IMR-90 (cell line): ENCODE measurements at regions not wholly inside any gene's neighbourhood (a gene's known extent, or its start where the extent isn't known, plus 50 kb on each side); places are given as distances from the start of the nearest gene placed in this dataset.

Experiments
- ATAC-seq: fragments of 200-7000 bp; cut with Tn5 transposase; 2 replicates; pipeline ENCODE4 v1.9.1; 2020; ENCODE audit warnings: low read depth, mild to moderate bottlenecking, moderate library complexity
- BruUV-seq: library from RNA; stranded (reverse); fragments of 400-500 nt; replicated peaks from 2 replicates; lab custom pipeline; 2021; lab: Mats Ljungman, UMichigan
- CTCF ChIA-PET: fragments of 300-600 bp; formaldehyde crosslinking; extraction: SDS; loops from one replicate; lab custom pipeline; 2021; ENCODE audit warnings: antibody characterized with exemption; lab: Yijun Ruan, JAX
- POLR2A ChIA-PET: fragments of 300-600 bp; sonication (Branson Sonifier 250); formaldehyde crosslinking; loops from one replicate; lab custom pipeline; 2022; ENCODE audit warnings: antibody characterized with exemption; ENCODE audit not compliant: unreplicated experiment; lab: Charles Lee
- DNase-seq: peaks from one replicate; pipeline ENCODE4 v3.0.0; 2013
- H2AFZ ChIP-seq: replicated peaks from 2 replicates; pipeline ENCODE3; 2013; ENCODE audit warnings: low read length, mild to moderate bottlenecking; ENCODE audit not compliant: poor library complexity
- H2AK5ac ChIP-seq: 2 replicates; pipeline ENCODE4 v1.6.1; 2013; ENCODE audit warnings: low read depth, low read length, inconsistent platforms
- H2AK9ac ChIP-seq: replicated peaks from 2 replicates; pipeline ENCODE3; 2013; ENCODE audit warnings: mild to moderate bottlenecking, low read depth, low read length, moderate library complexity; ENCODE audit not compliant: poor library complexity
- H2BK120ac ChIP-seq: 2 replicates; pipeline ENCODE4 v1.6.1; 2013; ENCODE audit warnings: low read depth, low read length, inconsistent platforms
- H2BK15ac ChIP-seq: 3 replicates; pipeline ENCODE4 v1.6.1; 2013; ENCODE audit warnings: low read depth, low read length, inconsistent platforms
- H2BK20ac ChIP-seq: 2 replicates; pipeline ENCODE4 v1.6.1; 2013; ENCODE audit warnings: low read depth, mild to moderate bottlenecking, inconsistent platforms, low read length, moderate library complexity
- H2BK5ac ChIP-seq: 2 replicates; pipeline ENCODE4 v1.6.1; 2013; ENCODE audit warnings: mild to moderate bottlenecking, low read depth, low read length, inconsistent platforms; ENCODE audit not compliant: poor library complexity, severe bottlenecking
- H3K14ac ChIP-seq: replicated peaks from 2 replicates; pipeline ENCODE4 v1.6.1; 2013; ENCODE audit warnings: low read depth, low read length, inconsistent platforms
- H3K18ac ChIP-seq: 2 replicates; pipeline ENCODE4 v1.6.1; 2013; ENCODE audit warnings: low read depth, low read length, control low read depth
- H3K23ac ChIP-seq: 2 replicates; pipeline ENCODE4 v1.6.1; 2013; ENCODE audit warnings: low read depth, low read length, inconsistent platforms
- H3K27ac ChIP-seq: 2 replicates; pipeline ENCODE4 v1.5.1; 2013; ENCODE audit warnings: mild to moderate bottlenecking, control low read depth, low read length; ENCODE audit not compliant: insufficient read depth
- H3K27me3 ChIP-seq: 2 replicates; pipeline ENCODE4 v1.6.1; 2013; ENCODE audit warnings: low read length; ENCODE audit not compliant: control insufficient read depth, insufficient read depth
- H3K36me3 ChIP-seq: 2 replicates; pipeline ENCODE4 v1.6.1; 2013; ENCODE audit warnings: low read length, mixed read lengths; ENCODE audit not compliant: control insufficient read depth, insufficient read depth
- H3K4ac ChIP-seq: 2 replicates; pipeline ENCODE4 v1.6.1; 2013; ENCODE audit warnings: low read depth, low read length, inconsistent platforms
- H3K4me1 ChIP-seq: 2 replicates; pipeline ENCODE4 v1.6.1; 2013; ENCODE audit warnings: low read length, mixed read lengths; ENCODE audit not compliant: control insufficient read depth, insufficient read depth
- H3K4me2 ChIP-seq: 2 replicates; pipeline ENCODE4 v1.6.1; 2013; ENCODE audit warnings: low read depth, mild to moderate bottlenecking, control low read depth, low read length, moderate library complexity
- H3K4me3 ChIP-seq: 2 replicates; pipeline ENCODE4 v1.5.1; 2013; ENCODE audit warnings: low read depth, mild to moderate bottlenecking, control low read depth, low read length, moderate library complexity; ENCODE audit not compliant: insufficient read depth
- H3K56ac ChIP-seq: 2 replicates; pipeline ENCODE4 v1.6.1; 2013; ENCODE audit warnings: low read length, inconsistent platforms; ENCODE audit not compliant: insufficient read depth; ENCODE audit errors: extremely low read depth
- H3K79me1 ChIP-seq, 2 experiments: 2 replicates each; pipeline ENCODE4 v1.6.1; 2013; ENCODE audit warnings: low read length in 2 of 2, inconsistent platforms in 1 of 2, low read depth in 1 of 2
- H3K9ac ChIP-seq: 2 replicates; pipeline ENCODE4 v1.6.1; 2013; ENCODE audit warnings: low read depth, low read length, control low read depth
- H3K9me1 ChIP-seq: 2 replicates; pipeline ENCODE4 v1.6.1; 2013; ENCODE audit warnings: low read length, inconsistent platforms; ENCODE audit not compliant: insufficient read depth
- H3K9me3 ChIP-seq: 2 replicates; pipeline ENCODE4 v1.6.1; 2013; ENCODE audit warnings: low read length; ENCODE audit not compliant: control insufficient read depth, insufficient read depth
- H4K20me1 ChIP-seq: 2 replicates; pipeline ENCODE4 v1.6.1; 2013; ENCODE audit warnings: low read length, inconsistent platforms; ENCODE audit not compliant: insufficient read depth
- H4K5ac ChIP-seq: 2 replicates; pipeline ENCODE4 v1.6.1; 2013; ENCODE audit warnings: mild to moderate bottlenecking, low read depth, low read length, control low read depth
- H4K8ac ChIP-seq, 2 experiments: 2 replicates each; pipeline ENCODE4 v1.6.1; 2013; ENCODE audit warnings: low read depth in 2 of 2, low read length in 2 of 2, control low read depth in 1 of 2, inconsistent platforms in 1 of 2
- H4K91ac ChIP-seq: 2 replicates; pipeline ENCODE4 v1.6.1; 2013; ENCODE audit warnings: low read depth, low read length, inconsistent platforms; ENCODE audit not compliant: insufficient read depth
- BHLHE40 ChIP-seq: fragments of 150-350 bp; IDR thresholded peaks from 2 replicates; pipeline ENCODE4 v1.6.1; 2016; ENCODE audit warnings: mild to moderate bottlenecking, low read depth, low read length
- CEBPB ChIP-seq: IDR thresholded peaks from 2 replicates; pipeline ENCODE4 v1.6.1; 2012; ENCODE audit warnings: low read depth, low read length, improper control_type of control experiment
- CHD1 ChIP-seq: IDR thresholded peaks from 2 replicates; pipeline ENCODE4 v1.6.1; 2012; ENCODE audit warnings: low read depth, low read length, improper control_type of control experiment
- CTCF ChIP-seq: conservative IDR thresholded peaks from 2 replicates; pipeline ENCODE4 v1.5.1; 2012; ENCODE audit warnings: mild to moderate bottlenecking, low read depth, low read length, improper control_type of control experiment
- ELK1 ChIP-seq: fragments of 150-350 bp; IDR thresholded peaks from 2 replicates; pipeline ENCODE4 v1.6.1; 2016; ENCODE audit warnings: low read depth, mild to moderate bottlenecking, low read length, moderate library complexity, borderline replicate concordance
- MAZ ChIP-seq: IDR thresholded peaks from 2 replicates; pipeline ENCODE4 v1.6.1; 2012; ENCODE audit warnings: low read depth, mild to moderate bottlenecking, low read length, improper control_type of control experiment, moderate library complexity, borderline replicate concordance
- MXI1 ChIP-seq: IDR thresholded peaks from 2 replicates; pipeline ENCODE4 v1.6.1; 2012; ENCODE audit warnings: low read depth, mild to moderate bottlenecking, low read length, moderate library complexity, borderline replicate concordance
- NFE2L2 ChIP-seq: fragments of 150-350 bp; IDR thresholded peaks from 2 replicates; pipeline ENCODE4 v1.6.1; 2016; ENCODE audit warnings: low read depth, mild to moderate bottlenecking, low read length
- POLR2A ChIP-seq: IDR thresholded peaks from 2 replicates; pipeline ENCODE4 v1.6.1; 2012; ENCODE audit warnings: mild to moderate bottlenecking, low read depth, low read length
- RAD21 ChIP-seq: IDR thresholded peaks from 2 replicates; pipeline ENCODE4 v1.6.1; 2012; ENCODE audit warnings: low read length, improper control_type of control experiment
- RCOR1 ChIP-seq: IDR thresholded peaks from 2 replicates; pipeline ENCODE4 v1.6.1; 2012; ENCODE audit warnings: mild to moderate bottlenecking, low read length, improper control_type of control experiment; ENCODE audit not compliant: insufficient replicate concordance
- RFX5 ChIP-seq: IDR thresholded peaks from 2 replicates; pipeline ENCODE4 v1.8.0; 2012; ENCODE audit warnings: low read depth, mild to moderate bottlenecking, low read length, moderate library complexity
- SMC3 ChIP-seq: fragments of 150-350 bp; IDR thresholded peaks from 2 replicates; pipeline ENCODE4 v1.6.1; 2016; ENCODE audit warnings: low read depth, mild to moderate bottlenecking, antibody characterized with exemption, low read length, moderate library complexity
- WGBS, 2 experiments: methylation state at CpG; one replicate each; pipeline versions ENCODE4 v1.1.5 to v1.1.7; 2013; ENCODE audit warnings: missing lambda C conversion rate in 2 of 2; ENCODE audit not compliant: insufficient read length in 1 of 2; ENCODE audit errors: extremely low coverage in 2 of 2; 5-methylcytosine and 5-hydroxymethylcytosine counted together
- dilution Hi-C: fragments of 300-500 bp; cut with HindIII; formaldehyde crosslinking; loops from one replicate; pipeline ENCODE4 v1.14.3; 2018; ENCODE audit warnings: low sequenced_read_pairs; ENCODE audit not compliant: unreplicated experiment
- in situ Hi-C: fragments of 300-500 bp; cut with MboI; formaldehyde crosslinking; loops from 3 replicates; pipeline ENCODE4 v1.14.3; 2019; ENCODE audit warnings: low sequenced_read_pairs, inconsistent platforms, mixed read lengths
- intact Hi-C: fragments of 100-400 bp; cut with micrococcal nuclease; formaldehyde crosslinking; loops from 2 replicates; pipeline ENCODE4 v1.10.0; 2022
- TF ChIP-seq, protein P1 (sequence below): fragments of 150-350 bp; IDR thresholded peaks from 2 replicates; pipeline ENCODE4 v1.6.1; 2017; ENCODE audit warnings: mild to moderate bottlenecking, antibody characterized with exemption, low read length, low read depth

- peaks cover 9% of the 10 kb centered on the region for H3K4me1 ChIP-seq
- H3K18ac ChIP-seq, result no peak overlapping the region
- H3K79me1 ChIP-seq, result peaks cover 0 to 5% of the 10 kb centered on the region in 2 experiments; a peak in 1 of 4 replicates
- ChIA-PET CTCF (no interaction called here), POLR2A (no interaction called here)
- H2BK15ac ChIP-seq, result no peak overlapping the region
- H3K4me3 ChIP-seq, result no peak overlapping the region
- H4K8ac ChIP-seq, result no peak overlapping the region
- TF ChIP-seq MAZ (no peak), BHLHE40 (no peak), CHD1 (no peak), RCOR1 (no peak), RFX5 (no peak), POLR2A (no peak), ELK1 (no peak), NFE2L2 (no peak), MXI1 (no peak), CTCF (no peak), CEBPB (no peak), SMC3 (no peak), RAD21 (no peak)
- TF ChIP-seq, protein P1, sequence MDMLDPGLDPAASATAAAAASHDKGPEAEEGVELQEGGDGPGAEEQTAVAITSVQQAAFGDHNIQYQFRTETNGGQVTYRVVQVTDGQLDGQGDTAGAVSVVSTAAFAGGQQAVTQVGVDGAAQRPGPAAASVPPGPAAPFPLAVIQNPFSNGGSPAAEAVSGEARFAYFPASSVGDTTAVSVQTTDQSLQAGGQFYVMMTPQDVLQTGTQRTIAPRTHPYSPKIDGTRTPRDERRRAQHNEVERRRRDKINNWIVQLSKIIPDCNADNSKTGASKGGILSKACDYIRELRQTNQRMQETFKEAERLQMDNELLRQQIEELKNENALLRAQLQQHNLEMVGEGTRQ, result no peak
- in situ Hi-C loops, result no loop called here
- H3K4ac ChIP-seq, result no peak overlapping the region
- no peak overlapping the region; the same call in 1 of the 2 replicates for H4K91ac ChIP-seq
- H4K20me1 ChIP-seq, result no peaks in the 10 kb centered on the region
- H3K9ac ChIP-seq, result no peak overlapping the region
- H4K5ac ChIP-seq, result no peak overlapping the region
- WGBS, 2 experiments, result 88% methylated on average over 1 of the region's 3 CpGs; no CpG with 5 or more reads in 1 of the 2 experiments
- no peak overlapping the region for H2BK5ac ChIP-seq
- no peaks in the 10 kb centered on the region for H3K36me3 ChIP-seq
- H3K27me3 ChIP-seq, result no peaks in the 10 kb centered on the region
- peaks cover 12% of the 10 kb centered on the region for H3K9me1 ChIP-seq
- H3K14ac ChIP-seq, result no peak overlapping the region
- no peak overlapping the region for H3K23ac ChIP-seq
- no peak overlapping the region for H2BK120ac ChIP-seq
- no peak overlapping the region for H2BK20ac ChIP-seq
- H3K56ac ChIP-seq, result no peak overlapping the region
- dilution Hi-C loops, result no loop called here
- no peak overlapping the region for H2AK9ac ChIP-seq
- ATAC-seq (no peak), DNase-seq (no peak)
- no TSS peak for BruUV-seq
- no peak overlapping the region for H3K4me2 ChIP-seq
- H3K27ac ChIP-seq, result no peak overlapping the region
- H2AFZ ChIP-seq, result no peak overlapping the region
- intact Hi-C loops, result no loop called here
- H2AK5ac ChIP-seq, result no peak overlapping the region
- no peaks in the 10 kb centered on the region for H3K9me3 ChIP-seq
Measured at GRCh38 chr3:27561576-27561975, 77.4 kb upstream of the SLC4A7 start.
